Aorta (tissue), 5 donors: ENCODE measurements at regions not wholly inside any gene's neighbourhood (a gene's known extent, or its start where the extent isn't known, plus 50 kb on each side); places are given as distances from the start of the nearest gene placed in this dataset.

Experiments used
- ATAC-seq: fragments of 200-7000 bp; cut with Tn5 transposase; one replicate; pipeline ENCODE4 v1.9.1; 2022; ENCODE audit warnings: moderate library complexity; ENCODE audit not compliant: low FRiP score
- DNase-seq, 2 donors: peaks; one replicate each; pipeline ENCODE4 v3.0.0-alpha.2; 2020
- H3K27ac ChIP-seq, 2 donors: one replicate each; pipeline ENCODE4 v1.5.1; 2013; ENCODE audit warnings: low read length in 2 of 2, mild to moderate bottlenecking in 2 of 2, moderate library complexity in 2 of 2, control low read depth in 1 of 2, inconsistent platforms in 1 of 2, low read depth in 1 of 2
- H3K27me3 ChIP-seq, 2 donors: one replicate each; pipeline ENCODE4 v1.6.1; 2013; ENCODE audit warnings: control low read depth in 1 of 2, low read length in 1 of 2, mild to moderate bottlenecking in 1 of 2, moderate library complexity in 1 of 2; ENCODE audit not compliant: insufficient read depth in 2 of 2, control insufficient read depth in 1 of 2
- H3K36me3 ChIP-seq, 2 donors: one replicate each; pipeline ENCODE4 v1.6.1; 2013; ENCODE audit warnings: control low read depth in 1 of 2, low read length in 1 of 2, mild to moderate bottlenecking in 1 of 2; ENCODE audit not compliant: insufficient read depth in 2 of 2, control insufficient read depth in 1 of 2
- H3K4me1 ChIP-seq, 2 donors: one replicate each; pipeline ENCODE4 v1.6.1; 2013; ENCODE audit warnings: low read length in 2 of 2, control low read depth in 1 of 2, mild to moderate bottlenecking in 1 of 2, moderate library complexity in 1 of 2; ENCODE audit not compliant: insufficient read depth in 2 of 2, control insufficient read depth in 1 of 2
- H3K4me3 ChIP-seq, 2 donors: one replicate each; pipeline ENCODE4 v1.5.1; 2013; ENCODE audit warnings: low read length in 2 of 2, control low read depth in 1 of 2, mild to moderate bottlenecking in 1 of 2
- H3K9me3 ChIP-seq: one replicate; pipeline ENCODE4 v1.6.1; 2013; ENCODE audit warnings: mild to moderate bottlenecking, low read length; ENCODE audit not compliant: control insufficient read depth
- WGBS, 2 donors: extraction: QIAGEN DNeasy Blood & Tissue Kit; methylation state at CpG; one replicate each; pipeline ENCODE4 v1.1.7; 2013; 5-methylcytosine and 5-hydroxymethylcytosine counted together
- intact Hi-C, 2 donors: fragments of 100-400 bp; cut with DNase I; formaldehyde crosslinking; loops; one replicate each; pipeline versions ENCODE4 v1.14.2 to v1.15.0; 2022
- donor health status: healthy with polysubstance abuse.
- donor health status: Bipolar disorder and iron deficiency.
- donor health status: DM: no; HTN: no; CAD: no.
- donor health status: DM: no; HTN: no; CAD: no.
- donor health status: DM: yes; HTN: yes; CAD: no.

DNA sequence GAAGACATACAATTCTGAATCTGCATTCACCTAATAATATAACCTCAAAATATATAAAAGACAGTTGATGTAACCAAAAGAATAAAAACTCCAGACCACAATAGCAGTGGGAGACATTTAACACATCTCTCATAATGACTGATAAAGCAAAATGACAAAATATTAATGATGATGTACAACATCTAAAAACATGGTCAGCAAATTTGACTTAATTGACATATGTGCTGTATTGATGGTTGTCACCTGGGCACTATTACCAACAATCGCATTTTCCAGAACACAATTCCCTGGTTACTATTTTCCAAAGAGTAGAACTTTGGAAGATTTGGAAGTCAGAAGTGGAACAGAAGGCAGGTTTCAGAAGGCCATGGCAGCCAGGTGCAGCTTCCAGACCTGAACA, 899.5 kb upstream of the CELF2 start:
- Histone ChIP-seq H3K9me3 (no peaks in the 10 kb centered on the region), H3K27ac (no peak overlapping the region), H3K27me3 (no peaks in the 10 kb centered on the region), H3K36me3 (no peaks in the 10 kb centered on the region), H3K4me3 (no peak overlapping the region), H3K4me1 (no peaks in the 10 kb centered on the region)
- WGBS, 2 donors = 95 to 96% methylated on average over 1 of the region's 1 CpG
- no peak for DNase-seq
- intact Hi-C loops = no loop called here
- no peak for ATAC-seq

DNA sequence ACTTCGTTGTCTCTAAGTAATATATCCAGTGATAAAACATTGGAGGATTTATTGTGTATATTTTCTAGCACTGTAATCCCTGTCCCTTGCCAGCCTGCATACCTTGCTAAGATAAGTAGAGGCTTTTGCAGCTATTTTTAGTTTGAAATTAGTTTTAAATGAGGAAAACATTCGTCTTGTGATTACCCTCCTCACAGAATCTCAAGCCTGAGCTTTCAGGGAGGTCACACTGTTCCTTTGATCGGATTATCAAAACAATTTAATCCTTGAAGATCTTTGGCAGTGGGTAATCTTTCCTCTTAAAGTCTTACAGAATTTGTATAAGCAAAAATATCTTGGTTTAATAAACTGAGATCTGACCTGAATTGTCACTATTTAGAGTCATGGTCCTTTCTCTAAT, 897.0 kb upstream of the CELF2 start:
- no peak overlapping the region for H3K27ac ChIP-seq
- H3K27me3 ChIP-seq = no peaks in the 10 kb centered on the region
- 22 to 25% methylated on average over 3 of the region's 3 CpGs for WGBS, 2 donors
- H3K4me3 ChIP-seq = no peak overlapping the region
- DNase-seq (no peak), ATAC-seq (no peak)
- no peaks in the 10 kb centered on the region for H3K4me1 ChIP-seq
- no peaks in the 10 kb centered on the region for H3K9me3 ChIP-seq
- intact Hi-C loops = no loop called here
- peaks cover 0 to 2% of the 10 kb centered on the region in 2 donors for H3K36me3 ChIP-seq

DNA sequence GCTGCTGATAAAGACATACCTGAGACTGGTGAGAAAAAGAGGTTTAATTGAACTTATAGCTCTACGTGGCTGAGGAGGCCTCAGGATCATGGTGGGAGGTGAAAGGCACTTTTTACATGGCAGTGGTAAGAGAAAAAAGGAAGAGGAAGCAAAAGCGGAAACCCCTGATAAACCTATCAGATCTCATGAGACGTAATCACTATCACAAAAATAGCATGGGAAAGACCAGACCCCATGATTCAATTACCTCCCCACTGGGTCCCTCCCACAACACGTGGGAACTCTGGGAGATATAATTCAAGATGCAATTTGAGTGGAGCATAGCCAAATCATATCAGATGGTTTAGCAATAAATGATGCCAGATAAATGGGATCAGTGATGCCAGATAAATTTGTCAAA, 892.0 kb upstream of the CELF2 start:
- WGBS, 2 donors = 66 to 71% methylated on average over 4 of the region's 4 CpGs
- Histone ChIP-seq H3K27me3 (no peaks in the 10 kb centered on the region), H3K27ac (no peak overlapping the region), H3K9me3 (no peaks in the 10 kb centered on the region), H3K4me3 (no peak overlapping the region), H3K4me1 (no peaks in the 10 kb centered on the region), H3K36me3 (peaks cover 0 to 2% of the 10 kb centered on the region in 2 donors)
- DNase-seq (no peak), ATAC-seq (no peak)
- intact Hi-C loops = no loop called here

DNA sequence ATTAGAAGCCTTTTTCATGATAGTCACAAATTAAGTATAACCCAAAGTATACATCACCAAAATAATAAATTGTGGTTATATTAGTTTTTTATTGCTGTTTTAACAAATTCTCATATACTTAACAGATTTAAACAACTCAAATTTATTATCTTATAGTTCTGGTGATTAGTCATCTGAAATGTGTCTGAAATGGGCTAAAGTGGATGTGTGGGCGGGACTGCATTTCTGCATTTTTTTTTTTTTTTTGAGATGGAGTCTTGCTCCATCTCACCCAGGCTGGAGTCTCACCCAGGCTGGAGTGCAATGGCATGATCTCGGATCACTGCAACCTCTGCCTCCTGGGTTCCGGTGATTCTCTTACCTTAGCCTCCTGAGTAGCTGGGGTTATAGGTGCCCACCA, 891.5 kb upstream of the CELF2 start:
- no peaks in the 10 kb centered on the region for H3K27me3 ChIP-seq
- DNase-seq (no peak), ATAC-seq (no peak)
- peaks cover 0 to 2% of the 10 kb centered on the region in 2 donors for H3K36me3 ChIP-seq
- intact Hi-C loops = no loop called here
- WGBS, 2 donors = 97 to 98% methylated on average over 3 of the region's 3 CpGs
- no peak overlapping the region for H3K4me3 ChIP-seq
- H3K27ac ChIP-seq = no peak overlapping the region
- H3K9me3 ChIP-seq = no peaks in the 10 kb centered on the region
- H3K4me1 ChIP-seq = no peaks in the 10 kb centered on the region

DNA sequence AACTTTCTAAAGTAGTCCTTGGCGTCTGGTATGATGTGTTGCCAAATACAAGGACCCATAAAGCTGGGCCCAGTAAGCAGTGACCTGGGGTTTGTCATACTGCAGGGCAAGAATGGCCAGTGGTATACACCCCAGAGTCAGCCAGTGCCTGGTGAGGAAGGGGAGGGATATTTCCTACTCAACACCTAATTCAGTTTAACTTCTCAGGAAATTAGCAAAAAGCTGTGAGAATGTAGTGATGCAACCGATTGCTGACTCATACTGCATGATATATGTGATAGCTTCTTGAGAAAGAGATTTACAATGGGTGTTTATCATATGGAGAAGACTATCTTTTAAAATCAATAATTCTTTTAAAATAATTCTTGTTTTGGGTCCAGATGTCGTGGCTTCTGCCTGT, 889.3 kb upstream of the CELF2 start:
- Histone ChIP-seq H3K9me3 (no peaks in the 10 kb centered on the region), H3K36me3 (peaks cover 0 to 2% of the 10 kb centered on the region in 2 donors), H3K4me1 (no peaks in the 10 kb centered on the region), H3K4me3 (no peak overlapping the region), H3K27ac (no peak overlapping the region), H3K27me3 (no peaks in the 10 kb centered on the region)
- DNase-seq (no peak), ATAC-seq (no peak)
- intact Hi-C loops = no loop called here
- 89 to 92% methylated on average over 3 of the region's 3 CpGs for WGBS, 2 donors

DNA sequence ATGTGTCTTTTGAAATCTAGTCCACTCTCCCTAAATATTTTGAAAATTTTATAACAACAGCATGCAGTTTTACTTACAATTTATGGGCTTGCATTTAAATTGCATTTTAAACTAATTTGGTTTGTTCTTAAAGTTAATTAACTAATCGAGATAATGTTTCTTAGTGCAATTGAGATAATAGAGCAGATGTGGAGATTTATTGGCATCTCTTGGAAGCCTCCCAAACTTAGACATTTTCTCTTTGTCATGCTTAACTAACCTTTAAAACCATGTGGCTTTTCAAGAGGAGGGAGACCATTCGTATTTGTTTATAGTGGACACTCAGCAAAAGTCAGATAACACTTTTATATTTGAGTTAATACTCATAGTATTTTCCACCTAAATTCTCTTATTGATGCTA, 887.0 kb upstream of the CELF2 start:
- intact Hi-C loops = no loop called here
- Histone ChIP-seq H3K27me3 (no peaks in the 10 kb centered on the region), H3K4me3 (no peak overlapping the region), H3K27ac (no peak overlapping the region), H3K36me3 (no peaks in the 10 kb centered on the region), H3K4me1 (no peaks in the 10 kb centered on the region), H3K9me3 (no peaks in the 10 kb centered on the region)
- DNase-seq (no peak), ATAC-seq (no peak)
- 71 to 74% methylated on average over 2 of the region's 2 CpGs for WGBS, 2 donors

DNA sequence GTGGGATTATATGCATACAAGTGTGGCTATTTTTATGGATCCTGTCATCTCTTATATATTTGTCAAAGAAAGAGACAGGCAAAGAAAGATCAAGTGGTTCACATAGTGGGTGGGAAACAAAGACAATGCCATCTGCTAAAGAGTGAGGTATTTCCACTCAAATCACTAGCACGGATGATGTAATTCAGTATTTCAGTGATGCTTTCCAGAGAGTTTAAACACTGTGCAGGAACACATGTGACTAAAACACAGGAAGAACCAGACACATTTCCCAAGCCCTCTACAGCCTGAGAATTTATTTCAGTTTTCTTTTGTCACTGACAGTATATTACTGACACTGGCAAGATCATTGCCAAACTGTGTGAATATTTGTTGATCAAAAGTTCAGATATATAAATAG, 885.7 kb upstream of the CELF2 start:
- intact Hi-C loops = no loop called here
- Histone ChIP-seq H3K9me3 (no peaks in the 10 kb centered on the region), H3K36me3 (no peaks in the 10 kb centered on the region), H3K4me3 (no peak overlapping the region), H3K4me1 (no peaks in the 10 kb centered on the region), H3K27me3 (no peaks in the 10 kb centered on the region), H3K27ac (no peak overlapping the region)
- DNase-seq = no peak
- WGBS, 2 donors = 16 to 20% methylated on average over 1 of the region's 1 CpG
- no peak for ATAC-seq

DNA sequence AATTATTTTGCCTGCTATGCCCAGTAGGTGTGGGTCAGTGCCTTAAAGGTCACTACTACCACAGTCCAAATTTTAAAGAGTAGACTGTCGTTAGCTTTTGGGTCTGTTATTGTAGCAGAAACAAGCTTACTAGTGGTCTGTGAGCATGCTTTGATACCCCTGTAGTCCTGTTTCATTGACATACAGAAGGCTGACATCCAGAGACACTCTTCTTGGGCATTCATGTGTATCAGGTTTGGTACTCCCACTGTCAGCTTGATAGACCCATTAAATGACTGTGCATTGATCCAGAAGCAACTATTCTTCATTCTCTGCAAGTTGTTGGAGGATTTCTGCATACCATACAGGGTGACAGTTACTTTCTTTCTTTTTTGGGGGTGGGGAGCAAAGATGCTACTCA, 884.4 kb upstream of the CELF2 start:
- H3K27me3 ChIP-seq = no peaks in the 10 kb centered on the region
- no peaks in the 10 kb centered on the region for H3K4me1 ChIP-seq
- intact Hi-C loops = no loop called here
- no peak overlapping the region for H3K4me3 ChIP-seq
- WGBS, 2 donors = 92 to 97% methylated on average over 1 of the region's 1 CpG
- DNase-seq = no peak
- H3K27ac ChIP-seq = no peak overlapping the region
- no peaks in the 10 kb centered on the region for H3K36me3 ChIP-seq
- no peaks in the 10 kb centered on the region for H3K9me3 ChIP-seq
- no peak for ATAC-seq

DNA sequence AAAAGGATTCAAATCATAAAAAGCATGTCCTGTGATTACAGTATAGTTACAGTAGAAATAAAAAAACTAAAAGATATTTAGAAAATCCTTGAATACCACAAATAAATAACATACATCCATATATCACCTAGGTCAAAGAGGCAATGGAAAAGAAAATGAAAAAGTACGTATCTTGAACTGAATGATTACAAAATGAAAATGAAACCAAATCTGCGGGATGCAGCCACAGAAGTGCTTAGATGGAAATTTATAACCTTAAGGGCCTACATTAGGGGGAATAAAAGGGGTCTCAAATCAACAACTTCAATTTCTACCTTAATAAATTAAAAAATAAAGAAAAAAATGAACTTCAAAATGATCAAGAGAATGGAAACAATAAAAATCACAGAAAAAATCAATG, 879.0 kb upstream of the CELF2 start:
- no peaks in the 10 kb centered on the region for H3K9me3 ChIP-seq
- H3K27me3 ChIP-seq = no peaks in the 10 kb centered on the region
- DNase-seq = no peak
- no peak overlapping the region for H3K27ac ChIP-seq
- no peak overlapping the region for H3K4me3 ChIP-seq
- no peaks in the 10 kb centered on the region for H3K4me1 ChIP-seq
- ATAC-seq = no peak
- H3K36me3 ChIP-seq = no peaks in the 10 kb centered on the region
- 89 to 94% methylated on average over 2 of the region's 2 CpGs for WGBS, 2 donors
- intact Hi-C loops = no loop called here
